Neural cell (in vitro differentiated cells): ENCODE measurements at regions not wholly inside any gene's neighbourhood (a gene's known extent, or its start where the extent isn't known, plus 50 kb on each side); places are given as distances from the start of the nearest gene placed in this dataset.

Source experiments
- H2AFZ ChIP-seq: fragments of 200-600, 300-800 bp; sonication (generic), shearing (Covaris generic); 2 replicates; pipeline ENCODE4 v1.6.0; 2014; ENCODE audit warnings: low read depth, mild to moderate bottlenecking, antibody characterized with exemption, low read length, moderate library complexity
- H3F3A ChIP-seq: fragments of 200-600 bp; shearing (Covaris generic); 2 replicates; pipeline ENCODE4 v1.6.1; 2016; ENCODE audit warnings: mild to moderate bottlenecking, moderate library complexity, mixed read lengths, antibody characterized with exemption, low read length; ENCODE audit not compliant: insufficient read depth, poor library complexity, severe bottlenecking
- H3K27ac ChIP-seq: fragments of 200-600, 300-800 bp; sonication (generic), shearing (Covaris generic); 2 replicates; pipeline ENCODE4 v1.5.1; 2014; ENCODE audit warnings: mild to moderate bottlenecking, low read length, moderate library complexity
- H3K27me3 ChIP-seq: fragments of 300-800, 200-600 bp; sonication (generic), shearing (Covaris generic); 2 replicates; pipeline ENCODE4 v1.6.0; 2014; ENCODE audit warnings: mild to moderate bottlenecking, low read depth, low read length, moderate library complexity; ENCODE audit not compliant: insufficient read depth
- H3K36me3 ChIP-seq: fragments of 300-800, 200-600 bp; sonication (generic), shearing (Covaris generic); 2 replicates; pipeline ENCODE4 v1.5.1; 2014; ENCODE audit warnings: mild to moderate bottlenecking, antibody characterized with exemption, low read length, moderate library complexity; ENCODE audit not compliant: insufficient read depth
- H3K4me2 ChIP-seq: fragments of 300-800, 200-600 bp; sonication (generic), shearing (Covaris generic); 2 replicates; pipeline ENCODE4 v1.6.0; 2014; ENCODE audit warnings: mild to moderate bottlenecking, low read length
- H3K4me3 ChIP-seq: fragments of 300-800, 200-600 bp; sonication (generic), shearing (Covaris generic); 2 replicates; pipeline ENCODE4 v1.5.1; 2014; ENCODE audit warnings: mild to moderate bottlenecking, low read length, moderate library complexity
- H3K79me2 ChIP-seq: fragments of 200-600 bp; shearing (Covaris generic); replicated peaks from 2 replicates; pipeline ENCODE4 v1.6.0; 2014; ENCODE audit warnings: mild to moderate bottlenecking, low read length, moderate library complexity; ENCODE audit not compliant: insufficient read depth
- H3K9ac ChIP-seq: fragments of 300-800, 200-600 bp; sonication (generic), shearing (Covaris generic); 2 replicates; pipeline ENCODE4 v1.6.1; 2016; ENCODE audit warnings: mild to moderate bottlenecking, low read length, mixed read lengths
- H3K9me2 ChIP-seq: fragments of 200-600 bp; shearing (Covaris generic); 2 replicates; pipeline ENCODE4 v1.6.1; 2016; ENCODE audit warnings: mild to moderate bottlenecking, low read length, mixed read lengths; ENCODE audit not compliant: insufficient read depth
- H3K9me3 ChIP-seq: fragments of 200-600, 300-800 bp; sonication (generic), shearing (Covaris generic); 2 replicates; pipeline ENCODE4 v1.6.1; 2016; ENCODE audit warnings: mild to moderate bottlenecking, mixed run types, low read length, moderate library complexity, mixed read lengths
- H4K20me1 ChIP-seq: fragments of 200-600 bp; shearing (Covaris generic); 2 replicates; pipeline ENCODE4 v1.6.1; 2016; ENCODE audit warnings: mild to moderate bottlenecking, mixed run types; ENCODE audit not compliant: insufficient read depth
- CTCF ChIP-seq: fragments of 450-650 bp; IDR thresholded peaks from 2 replicates; pipeline ENCODE4 v1.5.1; 2014; ENCODE audit warnings: antibody characterized with exemption, mild to moderate bottlenecking, moderate library complexity; ENCODE audit not compliant: poor library complexity, severe bottlenecking
- EP300 ChIP-seq: fragments of 450-650 bp; conservative IDR thresholded peaks from 2 replicates; pipeline ENCODE4 v1.6.1; 2014; ENCODE audit warnings: antibody characterized with exemption, mild to moderate bottlenecking, moderate library complexity; ENCODE audit not compliant: poor library complexity, severe bottlenecking
- EZH2 ChIP-seq: fragments of 200-600, 300-800 bp; shearing (Covaris generic), sonication (generic); IDR thresholded peaks from 2 replicates; pipeline ENCODE4 v1.6.1; 2014; ENCODE audit warnings: antibody characterized with exemption, low read length, borderline replicate concordance, mild to moderate bottlenecking; ENCODE audit not compliant: insufficient read depth, poor library complexity, severe bottlenecking
- MXI1 ChIP-seq: fragments of 450-650 bp; conservative IDR thresholded peaks from 2 replicates; pipeline ENCODE4 v1.6.1; 2014; ENCODE audit warnings: antibody characterized with exemption, mild to moderate bottlenecking; ENCODE audit not compliant: poor library complexity, severe bottlenecking
- POLR2AphosphoS5 ChIP-seq: IDR thresholded peaks from 2 replicates; pipeline ENCODE4 v1.6.1; 2012
- RAD21 ChIP-seq: fragments of 450-650 bp; conservative IDR thresholded peaks from 2 replicates; pipeline ENCODE4 v1.6.1; 2014; ENCODE audit warnings: antibody characterized with exemption, mild to moderate bottlenecking, moderate library complexity
- REST ChIP-seq: IDR thresholded peaks from 2 replicates; pipeline ENCODE4 v1.6.1; 2012; ENCODE audit warnings: borderline replicate concordance
- SMC3 ChIP-seq: fragments of 450-650 bp; conservative IDR thresholded peaks from 2 replicates; pipeline ENCODE4 v1.6.1; 2014; ENCODE audit warnings: antibody characterized with exemption, mild to moderate bottlenecking, moderate library complexity; ENCODE audit not compliant: poor library complexity
- TAF1 ChIP-seq: IDR thresholded peaks from 2 replicates; pipeline ENCODE4 v1.6.1; 2012; ENCODE audit warnings: low read depth

- TF ChIP-seq RAD21, result no peak
- no peak for TF ChIP-seq CTCF
- TF ChIP-seq EZH2, result no peak
- TF ChIP-seq POLR2AphosphoS5, result no peak
- no peak for TF ChIP-seq SMC3
- no peak for TF ChIP-seq EP300
- TF ChIP-seq TAF1, result no peak
- no peak for TF ChIP-seq REST
- no peak for TF ChIP-seq MXI1
- no peak overlapping the region for H3K27ac ChIP-seq
Observed at GRCh38 chr11:91241226-91241625, 983.4 kb upstream of the FAT3 start.

GRCh38 chr11:91239359-91239758 lies 985.3 kb upstream of the FAT3 start:
- no peak overlapping the region for H3K9ac ChIP-seq
- no peak overlapping the region for H2AFZ ChIP-seq
- TF ChIP-seq EP300, result no peak
- no peak for TF ChIP-seq EZH2
- no peak for TF ChIP-seq REST
- H3K36me3 ChIP-seq, result no peaks in the 10 kb centered on the region
- H3K4me2 ChIP-seq, result no peak overlapping the region
- H3K9me2 ChIP-seq, result no peaks in the 10 kb centered on the region
- H3K79me2 ChIP-seq, result no peaks in the 10 kb centered on the region
- no peak overlapping the region for H3K4me3 ChIP-seq
- no peak overlapping the region for H3K27ac ChIP-seq
- no peaks in the 10 kb centered on the region for H3K27me3 ChIP-seq
- H4K20me1 ChIP-seq, result no peaks in the 10 kb centered on the region
- no peaks in the 10 kb centered on the region for H3F3A ChIP-seq
- no peaks in the 10 kb centered on the region for H3K9me3 ChIP-seq

More at GRCh38 chr11:91241226-91241625, 983.4 kb upstream of the FAT3 start:
- H3K4me2 ChIP-seq, result no peak overlapping the region
- no peaks in the 10 kb centered on the region for H4K20me1 ChIP-seq
- H3K9ac ChIP-seq, result no peak overlapping the region
- no peak overlapping the region for H2AFZ ChIP-seq
- H3K9me3 ChIP-seq, result no peaks in the 10 kb centered on the region
- H3K36me3 ChIP-seq, result no peaks in the 10 kb centered on the region
- H3K79me2 ChIP-seq, result no peaks in the 10 kb centered on the region
- no peak overlapping the region for H3K4me3 ChIP-seq
- H3K27me3 ChIP-seq, result no peaks in the 10 kb centered on the region
- H3F3A ChIP-seq, result no peaks in the 10 kb centered on the region
- H3K9me2 ChIP-seq, result no peaks in the 10 kb centered on the region
